ENCODE measurements at regions not wholly inside any gene's neighbourhood (a gene's known extent, or its start where the extent isn't known, plus 50 kb on each side); places are given as distances from the start of the nearest gene placed in this dataset.

GRCh38 chr2:188668017-188668680, 306.0 kb upstream of the COL3A1 start:
- Histone ChIP-seq H3K4me1 (ENCODE audit: control insufficient read depth in 3 of 3, insufficient read depth in 2 of 3, low read depth in 1 of 3, low read length in 2 of 3) (no peaks in the 10 kb centered on the region), H3K27ac (ENCODE audit: low read depth in 1 of 3, low read length in 2 of 3) (no peak overlapping the region), H3K4me3 (ENCODE audit: low read depth in 1 of 3, low read length in 3 of 3) (no peak overlapping the region), H3K27me3 (ENCODE audit: control insufficient read depth in 3 of 3, insufficient read depth in 3 of 3, low read length in 3 of 3) (no peaks in the 10 kb centered on the region), H3K9me3 (ENCODE audit: control insufficient read depth in 2 of 2, insufficient read depth in 1 of 2, low read depth in 1 of 2, low read length in 1 of 2) (no peaks in the 10 kb centered on the region), H3K36me3 (ENCODE audit: control insufficient read depth in 3 of 3, insufficient read depth in 2 of 3, low read depth in 1 of 3, low read length in 3 of 3) (no peaks in the 10 kb centered on the region)
- FAIRE-seq (no peak), DNase-seq (no peak)
- 66 to 72% (median 69%) methylated on average over 4 of the region's 4 CpGs for WGBS, 3 donors

DNA sequence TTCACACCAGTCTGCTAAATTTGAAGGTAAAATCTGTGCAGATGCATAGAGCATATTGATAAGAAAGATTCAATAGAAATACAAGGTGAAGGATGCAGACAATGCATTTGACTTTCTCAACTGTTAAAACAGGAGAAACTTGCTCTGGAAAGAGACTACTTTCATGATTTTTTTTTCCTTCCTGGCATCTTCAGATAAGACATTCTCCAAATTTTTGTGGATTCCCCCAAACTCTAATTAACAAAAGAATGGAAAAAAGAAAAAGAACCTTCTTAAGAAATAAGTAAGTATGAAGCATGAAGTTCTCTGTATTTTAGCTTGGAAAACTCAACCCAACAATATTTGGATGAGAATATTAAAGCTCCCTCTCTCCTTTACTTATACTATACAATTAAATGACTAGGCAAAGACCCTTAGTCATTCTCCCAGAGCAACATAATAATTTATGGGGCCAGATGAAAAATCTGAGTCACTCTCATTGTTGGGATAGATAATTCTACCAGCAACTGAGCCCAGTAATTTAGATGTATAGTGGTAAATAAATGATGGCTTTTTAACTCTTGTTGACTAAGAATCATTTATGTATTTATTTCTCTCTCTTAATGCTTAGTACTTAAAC, 298.7 kb upstream of the COL3A1 start:
- Histone ChIP-seq H3K36me3 (ENCODE audit: control insufficient read depth in 3 of 3, insufficient read depth in 2 of 3, low read depth in 1 of 3, low read length in 3 of 3) (no peaks in the 10 kb centered on the region), H3K4me3 (ENCODE audit: low read depth in 1 of 3, low read length in 3 of 3) (no peak overlapping the region), H3K9me3 (ENCODE audit: control insufficient read depth in 2 of 2, insufficient read depth in 1 of 2, low read depth in 1 of 2, low read length in 1 of 2) (no peaks in the 10 kb centered on the region), H3K27ac (ENCODE audit: low read depth in 1 of 3, low read length in 2 of 3) (no peak overlapping the region), H3K27me3 (ENCODE audit: control insufficient read depth in 3 of 3, insufficient read depth in 3 of 3, low read length in 3 of 3) (no peaks in the 10 kb centered on the region), H3K4me1 (ENCODE audit: control insufficient read depth in 3 of 3, insufficient read depth in 2 of 3, low read depth in 1 of 3, low read length in 2 of 3) (no peaks in the 10 kb centered on the region)
- no peak for DNase-seq
- FAIRE-seq = no peak

GRCh38 chr2:188676010-188676400, 298.2 kb upstream of the COL3A1 start:
- no peaks in the 10 kb centered on the region for H3K9me3 ChIP-seq (ENCODE audit: control insufficient read depth in 2 of 2, insufficient read depth in 1 of 2, low read depth in 1 of 2, low read length in 1 of 2)
- no peaks in the 10 kb centered on the region for H3K36me3 ChIP-seq (ENCODE audit: control insufficient read depth in 3 of 3, insufficient read depth in 2 of 3, low read depth in 1 of 3, low read length in 3 of 3)
- no peaks in the 10 kb centered on the region for H3K4me1 ChIP-seq (ENCODE audit: control insufficient read depth in 3 of 3, insufficient read depth in 2 of 3, low read depth in 1 of 3, low read length in 2 of 3)
- DNase-seq (no peak), FAIRE-seq (no peak)
- no peak overlapping the region for H3K4me3 ChIP-seq (ENCODE audit: low read depth in 1 of 3, low read length in 3 of 3)
- WGBS, 3 donors = 97 to 100% (median 98%) methylated on average over 1 of the region's 1 CpG
- H3K27ac ChIP-seq (ENCODE audit: low read depth in 1 of 3, low read length in 2 of 3) = no peak overlapping the region
- no peaks in the 10 kb centered on the region for H3K27me3 ChIP-seq (ENCODE audit: control insufficient read depth in 3 of 3, insufficient read depth in 3 of 3, low read length in 3 of 3)

DNA sequence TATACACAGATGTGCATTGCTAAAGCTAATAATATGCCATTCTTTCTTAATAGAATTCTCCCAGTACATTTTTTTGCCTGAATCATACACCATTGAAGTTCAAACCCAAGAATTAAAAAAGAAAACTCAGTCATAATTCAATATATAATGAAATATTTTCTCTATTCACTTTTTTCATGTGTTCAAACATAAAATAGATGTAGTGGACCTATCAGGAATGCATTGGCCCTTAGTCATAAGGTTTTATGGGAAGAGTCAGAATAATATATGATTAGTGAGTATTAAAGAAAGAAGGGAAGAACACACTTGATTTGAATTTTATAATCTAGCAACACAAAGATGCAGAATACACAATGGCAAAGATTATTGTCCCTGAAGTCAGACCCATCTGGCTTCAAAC, 297.0 kb upstream of the COL3A1 start:
- no peak overlapping the region for H3K4me3 ChIP-seq (ENCODE audit: low read depth in 1 of 3, low read length in 3 of 3)
- H3K36me3 ChIP-seq (ENCODE audit: control insufficient read depth in 3 of 3, insufficient read depth in 2 of 3, low read depth in 1 of 3, low read length in 3 of 3) = no peaks in the 10 kb centered on the region
- DNase-seq (no peak), FAIRE-seq (no peak)
- H3K4me1 ChIP-seq (ENCODE audit: control insufficient read depth in 3 of 3, insufficient read depth in 2 of 3, low read depth in 1 of 3, low read length in 2 of 3) = no peaks in the 10 kb centered on the region
- no peaks in the 10 kb centered on the region for H3K27me3 ChIP-seq (ENCODE audit: control insufficient read depth in 3 of 3, insufficient read depth in 3 of 3, low read length in 3 of 3)
- H3K27ac ChIP-seq (ENCODE audit: low read depth in 1 of 3, low read length in 2 of 3) = no peak overlapping the region
- no peaks in the 10 kb centered on the region for H3K9me3 ChIP-seq (ENCODE audit: control insufficient read depth in 2 of 2, insufficient read depth in 1 of 2, low read depth in 1 of 2, low read length in 1 of 2)

DNA sequence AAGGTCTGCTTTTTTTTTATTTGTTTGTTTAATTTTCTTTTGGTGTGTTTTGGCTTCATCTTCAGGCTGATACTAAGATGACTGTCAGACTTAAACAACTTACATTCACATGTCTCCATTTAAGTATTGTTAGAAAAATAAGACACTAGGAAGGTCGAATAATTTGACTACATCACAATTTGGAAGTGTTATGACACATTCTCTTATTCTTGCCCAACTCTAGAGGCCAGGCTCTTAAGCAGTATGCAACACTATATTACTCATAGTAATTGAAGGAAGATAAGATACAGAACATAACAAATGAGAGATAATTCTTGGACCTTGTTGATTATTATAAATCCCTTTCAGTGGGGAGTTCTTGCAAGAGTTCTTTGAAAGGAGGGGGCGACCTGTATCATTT, 295.3 kb upstream of the COL3A1 start:
- no peaks in the 10 kb centered on the region for H3K27me3 ChIP-seq (ENCODE audit: control insufficient read depth in 3 of 3, insufficient read depth in 3 of 3, low read length in 3 of 3)
- H3K27ac ChIP-seq (ENCODE audit: low read depth in 1 of 3, low read length in 2 of 3) = no peak overlapping the region
- H3K36me3 ChIP-seq (ENCODE audit: control insufficient read depth in 3 of 3, insufficient read depth in 2 of 3, low read depth in 1 of 3, low read length in 3 of 3) = no peaks in the 10 kb centered on the region
- 48 to 64% (median 55%) methylated on average over 2 of the region's 2 CpGs for WGBS, 3 donors
- no peak overlapping the region for H3K4me3 ChIP-seq (ENCODE audit: low read depth in 1 of 3, low read length in 3 of 3)
- H3K9me3 ChIP-seq (ENCODE audit: control insufficient read depth in 2 of 2, insufficient read depth in 1 of 2, low read depth in 1 of 2, low read length in 1 of 2) = no peaks in the 10 kb centered on the region
- no peak for DNase-seq
- FAIRE-seq = no peak
- H3K4me1 ChIP-seq (ENCODE audit: control insufficient read depth in 3 of 3, insufficient read depth in 2 of 3, low read depth in 1 of 3, low read length in 2 of 3) = no peaks in the 10 kb centered on the region

- no peaks in the 10 kb centered on the region for H3K36me3 ChIP-seq (ENCODE audit: control insufficient read depth in 3 of 3, insufficient read depth in 2 of 3, low read depth in 1 of 3, low read length in 3 of 3)
- no peaks in the 10 kb centered on the region for H3K9me3 ChIP-seq (ENCODE audit: control insufficient read depth in 2 of 2, insufficient read depth in 1 of 2, low read depth in 1 of 2, low read length in 1 of 2)
- 42 to 78% (median 56%) methylated on average over 1 of the region's 1 CpG for WGBS, 3 donors
- H3K27me3 ChIP-seq (ENCODE audit: control insufficient read depth in 3 of 3, insufficient read depth in 3 of 3, low read length in 3 of 3) = no peaks in the 10 kb centered on the region
- no peak overlapping the region for H3K4me3 ChIP-seq (ENCODE audit: low read depth in 1 of 3, low read length in 3 of 3)
- DNase-seq (no peak), FAIRE-seq (no peak)
- H3K4me1 ChIP-seq (ENCODE audit: control insufficient read depth in 3 of 3, insufficient read depth in 2 of 3, low read depth in 1 of 3, low read length in 2 of 3) = no peaks in the 10 kb centered on the region
- H3K27ac ChIP-seq (ENCODE audit: low read depth in 1 of 3, low read length in 2 of 3) = no peak overlapping the region
Observed at GRCh38 chr2:188682838-188683237, 291.3 kb upstream of the COL3A1 start.

GRCh38 chr2:188684795-188685194, 289.4 kb upstream of the COL3A1 start:
- Histone ChIP-seq H3K27ac (ENCODE audit: low read depth in 1 of 3, low read length in 2 of 3) (no peak overlapping the region), H3K36me3 (ENCODE audit: control insufficient read depth in 3 of 3, insufficient read depth in 2 of 3, low read depth in 1 of 3, low read length in 3 of 3) (no peaks in the 10 kb centered on the region), H3K9me3 (ENCODE audit: control insufficient read depth in 2 of 2, insufficient read depth in 1 of 2, low read depth in 1 of 2, low read length in 1 of 2) (no peaks in the 10 kb centered on the region), H3K4me1 (ENCODE audit: control insufficient read depth in 3 of 3, insufficient read depth in 2 of 3, low read depth in 1 of 3, low read length in 2 of 3) (no peaks in the 10 kb centered on the region), H3K4me3 (ENCODE audit: low read depth in 1 of 3, low read length in 3 of 3) (no peak overlapping the region), H3K27me3 (ENCODE audit: control insufficient read depth in 3 of 3, insufficient read depth in 3 of 3, low read length in 3 of 3) (no peaks in the 10 kb centered on the region)
- DNase-seq (no peak), FAIRE-seq (no peak)
- 56 to 83% (median 75%) methylated on average over 3 of the region's 3 CpGs for WGBS, 3 donors

DNA sequence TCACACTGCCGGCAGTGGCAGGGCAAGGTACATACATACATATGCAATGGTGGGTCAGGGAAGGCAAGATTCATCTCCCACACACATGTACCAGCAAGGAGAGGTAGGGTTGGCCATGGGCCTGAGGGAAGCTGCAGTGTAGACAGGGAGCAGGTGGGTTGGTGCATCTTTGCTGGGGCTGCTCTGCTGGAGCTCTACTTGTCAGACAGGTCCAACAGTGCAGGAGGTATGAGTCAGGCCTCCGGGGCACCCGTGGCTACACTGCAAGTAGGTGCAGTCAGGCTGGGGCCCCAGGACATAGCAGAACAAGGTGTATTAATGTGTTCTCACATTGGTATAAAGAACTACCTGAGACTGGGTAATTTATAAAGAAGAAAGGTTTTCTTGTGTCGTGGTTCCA, 281.1 kb upstream of the COL3A1 start:
- Histone ChIP-seq H3K4me3 (ENCODE audit: low read depth in 1 of 3, low read length in 3 of 3) (no peak overlapping the region), H3K27me3 (ENCODE audit: control insufficient read depth in 3 of 3, insufficient read depth in 3 of 3, low read length in 3 of 3) (no peaks in the 10 kb centered on the region), H3K36me3 (ENCODE audit: control insufficient read depth in 3 of 3, insufficient read depth in 2 of 3, low read depth in 1 of 3, low read length in 3 of 3) (no peaks in the 10 kb centered on the region), H3K9me3 (ENCODE audit: control insufficient read depth in 2 of 2, insufficient read depth in 1 of 2, low read depth in 1 of 2, low read length in 1 of 2) (no peaks in the 10 kb centered on the region), H3K4me1 (ENCODE audit: control insufficient read depth in 3 of 3, insufficient read depth in 2 of 3, low read depth in 1 of 3, low read length in 2 of 3) (no peaks in the 10 kb centered on the region), H3K27ac (ENCODE audit: low read depth in 1 of 3, low read length in 2 of 3) (no peak overlapping the region)
- FAIRE-seq = no peak
- DNase-seq = no peak
- WGBS, 3 donors = 74 to 86% (median 86%) methylated on average over 4 of the region's 4 CpGs

DNA sequence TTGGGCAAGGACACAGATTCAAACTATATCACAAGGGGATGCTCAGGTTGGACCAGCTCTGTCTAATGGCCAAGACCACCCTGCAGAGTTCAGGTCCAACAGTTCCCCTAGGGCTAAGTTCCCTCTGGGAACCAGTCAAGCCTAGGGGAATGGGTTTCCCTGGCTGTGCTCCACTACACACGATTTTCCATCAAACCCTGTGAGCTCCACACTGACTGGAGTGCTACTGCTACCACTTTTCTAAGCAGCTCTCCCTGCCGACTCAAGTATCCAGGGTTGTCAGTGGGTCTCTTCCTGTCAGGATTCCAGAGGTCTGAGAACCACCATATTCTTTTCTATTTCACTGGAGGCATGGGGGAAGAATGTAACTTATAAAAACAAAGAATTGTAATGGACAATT, 280.4 kb upstream of the COL3A1 start:
- DNase-seq (no peak), FAIRE-seq (no peak)
- Histone ChIP-seq H3K36me3 (ENCODE audit: control insufficient read depth in 3 of 3, insufficient read depth in 2 of 3, low read depth in 1 of 3, low read length in 3 of 3) (no peaks in the 10 kb centered on the region), H3K4me1 (ENCODE audit: control insufficient read depth in 3 of 3, insufficient read depth in 2 of 3, low read depth in 1 of 3, low read length in 2 of 3) (no peaks in the 10 kb centered on the region), H3K27ac (ENCODE audit: low read depth in 1 of 3, low read length in 2 of 3) (no peak overlapping the region), H3K4me3 (ENCODE audit: low read depth in 1 of 3, low read length in 3 of 3) (no peak overlapping the region), H3K27me3 (ENCODE audit: control insufficient read depth in 3 of 3, insufficient read depth in 3 of 3, low read length in 3 of 3) (no peaks in the 10 kb centered on the region), H3K9me3 (ENCODE audit: control insufficient read depth in 2 of 2, insufficient read depth in 1 of 2, low read depth in 1 of 2, low read length in 1 of 2) (no peaks in the 10 kb centered on the region)
- WGBS, 3 donors = 49 to 66% (median 55%) methylated on average over 2 of the region's 2 CpGs

Data from small intestine (tissue), 7 donors.